Progenitor cell of endocrine pancreas (in vitro differentiated cells): ENCODE measurements at regions not wholly inside any gene's neighbourhood (a gene's known extent, or its start where the extent isn't known, plus 50 kb on each side); places are given as distances from the start of the nearest gene placed in this dataset.

Experiments used
- DNase-seq: peaks from one replicate; pipeline ENCODE4 v3.0.0; 2021; ENCODE audit warnings: low spot score; ENCODE audit not compliant: unreplicated experiment
- H3K27ac Mint-ChIP-seq: 2 replicates; pipeline ENCODE4 v1.8.0; 2021; ENCODE audit warnings: mild to moderate bottlenecking, moderate library complexity, mixed read lengths
- H3K27me3 Mint-ChIP-seq: 2 replicates; pipeline ENCODE4 v1.8.0; 2021; ENCODE audit warnings: mixed read lengths
- H3K36me3 Mint-ChIP-seq: 2 replicates; pipeline ENCODE4 v1.8.0; 2022; ENCODE audit warnings: mixed read lengths; ENCODE audit not compliant: insufficient read depth
- H3K4me1 Mint-ChIP-seq: 2 replicates; pipeline ENCODE4 v1.8.0; 2021; ENCODE audit warnings: low read depth, mixed read lengths
- H3K4me3 Mint-ChIP-seq: 2 replicates; pipeline ENCODE4 v1.8.0; 2021; ENCODE audit warnings: low read depth, mild to moderate bottlenecking, moderate library complexity, mixed read lengths
- H3K9me3 Mint-ChIP-seq: 2 replicates; pipeline ENCODE4 v1.8.0; 2021; ENCODE audit warnings: low read depth, mixed read lengths
- CTCF ChIP-seq: fragments of 200-600 bp; sonication (generic); IDR thresholded peaks from one replicate; pipeline ENCODE4 v1.5.0; 2021; ENCODE audit warnings: antibody characterized with exemption, mild to moderate bottlenecking; ENCODE audit not compliant: unreplicated experiment

DNA sequence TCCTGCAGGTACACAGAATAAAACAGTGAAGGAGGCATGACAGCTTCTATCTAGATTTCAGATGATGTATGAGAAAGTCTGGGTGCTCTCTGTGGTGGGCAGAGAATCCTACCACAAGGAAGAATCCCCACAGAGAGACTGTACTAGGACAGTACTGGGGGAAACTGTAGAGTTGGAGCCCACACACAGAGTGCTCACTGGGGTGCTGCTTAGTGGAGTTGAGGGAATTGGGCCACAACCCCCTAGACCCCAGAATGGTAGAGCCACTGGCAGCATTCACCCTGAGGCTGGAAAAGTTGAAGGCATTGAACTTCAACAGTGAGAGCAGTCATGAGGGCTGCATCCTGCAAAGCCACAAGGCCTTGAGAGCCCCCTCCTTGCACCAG lies 62.2 kb upstream of the TNFRSF21 start:
- Mint-ChIP-seq H3K27ac (no peak overlapping the region), H3K27me3 (no peaks in the 10 kb centered on the region), H3K4me1 (peaks cover 8% of the 10 kb centered on the region), H3K36me3 (no peaks in the 10 kb centered on the region), H3K9me3 (peaks cover 16% of the 10 kb centered on the region), H3K4me3 (no peak overlapping the region)
- TF ChIP-seq CTCF, result no peak
- no peak for DNase-seq

- Mint-ChIP-seq H3K9me3 (peaks cover 16% of the 10 kb centered on the region), H3K4me3 (no peak overlapping the region), H3K27ac (peak overlapping the region; percentile 31), H3K36me3 (no peaks in the 10 kb centered on the region), H3K27me3 (no peaks in the 10 kb centered on the region), H3K4me1 (peaks cover 8% of the 10 kb centered on the region)
- no peak for DNase-seq
- no peak for TF ChIP-seq CTCF
Measured at GRCh38 chr6:47372318-47372717, 62.6 kb upstream of the TNFRSF21 start.

- H3K4me3 Mint-ChIP-seq, result no peak overlapping the region
- TF ChIP-seq CTCF, result no peak
- peaks cover 13% of the 10 kb centered on the region for H3K9me3 Mint-ChIP-seq
- H3K27ac Mint-ChIP-seq, result no peak overlapping the region
- no peaks in the 10 kb centered on the region for H3K27me3 Mint-ChIP-seq
- peaks cover 8% of the 10 kb centered on the region for H3K4me1 Mint-ChIP-seq
- DNase-seq, result no peak
- H3K36me3 Mint-ChIP-seq, result no peaks in the 10 kb centered on the region
Measured at GRCh38 chr6:47375426-47375825, 65.7 kb upstream of the TNFRSF21 start.

DNA sequence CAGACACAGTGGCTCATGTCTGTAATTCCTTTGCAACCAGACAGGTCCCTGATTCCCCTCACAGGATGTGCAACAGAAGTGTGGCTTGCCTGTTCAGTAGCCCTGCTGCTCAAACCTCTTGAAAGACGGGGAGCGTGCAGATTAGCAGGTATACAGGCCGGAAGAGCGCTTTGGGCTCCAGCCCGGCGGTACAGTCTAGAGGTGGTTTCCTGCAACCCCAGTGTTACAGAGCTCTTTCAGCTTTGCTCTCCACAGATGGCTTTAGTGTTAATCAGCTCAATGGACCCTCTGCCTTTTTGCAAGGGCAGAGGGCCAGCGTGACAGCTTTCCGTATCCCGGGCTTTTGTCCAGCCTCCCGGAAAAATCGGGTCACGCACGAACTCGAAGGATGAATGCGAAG lies 67.2 kb upstream of the TNFRSF21 start:
- no peak for TF ChIP-seq CTCF
- H3K9me3 Mint-ChIP-seq, result peaks cover 6% of the 10 kb centered on the region
- no peak overlapping the region for H3K27ac Mint-ChIP-seq
- H3K4me1 Mint-ChIP-seq, result peaks cover 6% of the 10 kb centered on the region
- no peak for DNase-seq
- no peaks in the 10 kb centered on the region for H3K36me3 Mint-ChIP-seq
- no peaks in the 10 kb centered on the region for H3K27me3 Mint-ChIP-seq
- no peak overlapping the region for H3K4me3 Mint-ChIP-seq

DNA sequence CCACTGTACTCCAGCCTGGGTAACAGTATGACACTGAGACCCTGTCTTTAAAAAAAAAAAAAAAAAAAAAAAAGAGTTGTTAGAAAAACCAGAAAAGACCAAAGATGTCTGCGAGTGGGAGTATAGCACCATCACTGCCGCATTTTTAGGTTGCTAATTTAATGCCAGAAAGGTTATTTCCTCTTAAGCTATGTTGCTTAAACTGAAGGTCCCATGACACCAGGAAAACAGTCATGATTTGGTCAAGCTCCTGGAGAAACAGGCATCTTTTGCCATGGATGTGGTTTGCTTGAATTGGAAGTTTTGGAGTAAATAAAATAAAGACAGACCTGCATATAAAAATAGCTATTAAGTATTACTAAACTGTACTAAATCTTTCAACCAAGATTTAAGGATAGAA lies 68.3 kb upstream of the TNFRSF21 start:
- Mint-ChIP-seq H3K27ac (no peak overlapping the region), H3K4me1 (no peaks in the 10 kb centered on the region)

More for the DNA sequence above, 68.3 kb upstream of the TNFRSF21 start:
- Mint-ChIP-seq H3K27me3 (no peaks in the 10 kb centered on the region), H3K9me3 (no peaks in the 10 kb centered on the region), H3K36me3 (no peaks in the 10 kb centered on the region), H3K4me3 (no peak overlapping the region)
- TF ChIP-seq CTCF, result no peak
- DNase-seq, result no peak
